Mucosa of descending colon (tissue), 3 donors: ENCODE measurements at regions not wholly inside any gene's neighbourhood (a gene's known extent, or its start where the extent isn't known, plus 50 kb on each side); places are given as distances from the start of the nearest gene placed in this dataset.

Experiments
- ATAC-seq: fragments of 200-7000 bp; cut with Tn5 transposase; one replicate; pipeline ENCODE4 v1.9.1; 2020; ENCODE audit warnings: mild to moderate bottlenecking, moderate library complexity
- DNase-seq, 3 donors: peaks; one replicate each; pipeline ENCODE4 v3.0.0-alpha.2; 2020
- H3K36me3 ChIP-seq: fragments of 200-600 bp; one replicate; pipeline ENCODE4 v1.8.0; 2021; ENCODE audit warnings: low read depth, mild to moderate bottlenecking
- H3K4me1 ChIP-seq: fragments of 200-600 bp; one replicate; pipeline ENCODE4 v1.8.0; 2021; ENCODE audit warnings: low read depth, mild to moderate bottlenecking
- H3K4me3 ChIP-seq: fragments of 200-600 bp; one replicate; pipeline ENCODE4 v1.8.0; 2021; ENCODE audit warnings: mild to moderate bottlenecking
- H3K9me3 ChIP-seq: fragments of 200-600 bp; one replicate; pipeline ENCODE4 v1.8.0; 2021; ENCODE audit warnings: mild to moderate bottlenecking
- intact Hi-C, 2 donors: fragments of 100-400 bp; cut with DNase I in 1 of 2; cut with micrococcal nuclease in 1 of 2; formaldehyde crosslinking; loops; one replicate each; pipeline versions ENCODE4 v1.11.0 to v1.11.1; 2022; cut with DNase I, micrococcal nuclease
- TF ChIP-seq, protein P1 (sequence below): fragments of 200-600 bp; IDR thresholded peaks from one replicate; pipeline ENCODE4 v1.8.0; 2022; ENCODE audit warnings: antibody characterized with exemption, mild to moderate bottlenecking
- donor health status: DM: no; HTN: no; CAD: no; lungs with moderate emphysema.
- donor health status: DM: no; HTN: no; CAD: no.
- donor health status: DM: no; HTN: yes; CAD: no.

DNA sequence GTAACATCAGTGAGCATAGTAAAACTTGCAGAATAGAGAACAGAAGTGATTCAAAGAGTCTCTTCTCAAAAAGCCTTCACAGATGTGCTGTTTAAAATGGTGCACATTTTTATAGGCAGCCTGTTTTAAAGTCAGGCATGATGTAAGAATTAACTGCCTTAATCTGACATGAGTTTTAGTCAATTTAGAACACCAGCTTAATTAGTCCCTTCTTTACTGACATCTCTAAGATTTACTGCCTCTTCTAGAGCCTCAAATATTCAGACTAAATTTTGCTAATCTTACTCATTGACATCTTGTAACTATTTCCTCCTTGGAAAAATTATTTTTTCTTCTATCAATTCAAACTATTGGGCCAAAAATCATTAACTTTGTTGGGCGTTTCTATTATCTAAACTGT is 782.5 kb downstream of the C12orf50 start:
- Histone ChIP-seq H3K9me3 (no peaks in the 10 kb centered on the region), H3K4me3 (no peak overlapping the region), H3K4me1 (no peaks in the 10 kb centered on the region), H3K36me3 (no peaks in the 10 kb centered on the region)
- DNase-seq = no peak
- TF ChIP-seq, protein P1, sequence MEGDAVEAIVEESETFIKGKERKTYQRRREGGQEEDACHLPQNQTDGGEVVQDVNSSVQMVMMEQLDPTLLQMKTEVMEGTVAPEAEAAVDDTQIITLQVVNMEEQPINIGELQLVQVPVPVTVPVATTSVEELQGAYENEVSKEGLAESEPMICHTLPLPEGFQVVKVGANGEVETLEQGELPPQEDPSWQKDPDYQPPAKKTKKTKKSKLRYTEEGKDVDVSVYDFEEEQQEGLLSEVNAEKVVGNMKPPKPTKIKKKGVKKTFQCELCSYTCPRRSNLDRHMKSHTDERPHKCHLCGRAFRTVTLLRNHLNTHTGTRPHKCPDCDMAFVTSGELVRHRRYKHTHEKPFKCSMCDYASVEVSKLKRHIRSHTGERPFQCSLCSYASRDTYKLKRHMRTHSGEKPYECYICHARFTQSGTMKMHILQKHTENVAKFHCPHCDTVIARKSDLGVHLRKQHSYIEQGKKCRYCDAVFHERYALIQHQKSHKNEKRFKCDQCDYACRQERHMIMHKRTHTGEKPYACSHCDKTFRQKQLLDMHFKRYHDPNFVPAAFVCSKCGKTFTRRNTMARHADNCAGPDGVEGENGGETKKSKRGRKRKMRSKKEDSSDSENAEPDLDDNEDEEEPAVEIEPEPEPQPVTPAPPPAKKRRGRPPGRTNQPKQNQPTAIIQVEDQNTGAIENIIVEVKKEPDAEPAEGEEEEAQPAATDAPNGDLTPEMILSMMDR = no peak
- ATAC-seq = no peak
- intact Hi-C loops = no loop called here

DNA sequence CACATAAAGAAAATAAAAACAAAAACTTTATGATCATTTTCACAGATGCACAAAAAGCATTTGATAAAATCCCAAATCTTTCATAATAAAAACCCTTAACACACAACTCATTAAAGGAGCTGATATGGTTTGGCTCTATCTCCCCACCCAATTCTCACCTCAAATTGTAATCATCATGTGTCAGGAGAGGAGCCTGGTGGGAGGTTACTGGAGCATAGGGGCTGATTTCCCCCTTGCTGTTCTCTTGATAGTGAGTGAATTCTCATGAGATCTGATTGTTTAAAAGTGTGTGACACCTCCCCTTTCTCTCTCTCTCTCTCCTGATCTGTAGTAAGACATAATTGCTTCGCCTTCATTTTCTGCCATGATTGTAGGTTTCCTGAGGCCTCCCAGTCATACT is 790.7 kb downstream of the C12orf50 start:
- TF ChIP-seq, protein P1 = no peak
- Histone ChIP-seq H3K4me3 (no peak overlapping the region), H3K4me1 (no peaks in the 10 kb centered on the region), H3K36me3 (no peaks in the 10 kb centered on the region), H3K9me3 (no peaks in the 10 kb centered on the region)
- DNase-seq (no peak), ATAC-seq (no peak)
- intact Hi-C loops = no loop called here

GRCh38 chr12:87234898-87235297 is 794.3 kb downstream of the C12orf50 start:
- TF ChIP-seq, protein P1 = no peak
- DNase-seq (no peak), ATAC-seq (no peak)
- H3K4me1 ChIP-seq = no peaks in the 10 kb centered on the region
- intact Hi-C loops = no loop called here
- no peaks in the 10 kb centered on the region for H3K9me3 ChIP-seq
- H3K36me3 ChIP-seq = no peaks in the 10 kb centered on the region
- no peak overlapping the region for H3K4me3 ChIP-seq

GRCh38 chr12:87233671-87234070 is 795.5 kb downstream of the C12orf50 start:
- intact Hi-C loops = no loop called here
- H3K36me3 ChIP-seq = no peaks in the 10 kb centered on the region
- TF ChIP-seq, protein P1 = no peak
- H3K4me1 ChIP-seq = no peaks in the 10 kb centered on the region
- no peaks in the 10 kb centered on the region for H3K9me3 ChIP-seq
- ATAC-seq (no peak), DNase-seq (no peak)
- H3K4me3 ChIP-seq = no peak overlapping the region

GRCh38 chr12:87231818-87232217 is 797.4 kb downstream of the C12orf50 start:
- no peak for DNase-seq
- no peaks in the 10 kb centered on the region for H3K36me3 ChIP-seq
- intact Hi-C loops = no loop called here
- no peaks in the 10 kb centered on the region for H3K9me3 ChIP-seq
- ATAC-seq = no peak
- no peak overlapping the region for H3K4me3 ChIP-seq
- TF ChIP-seq, protein P1 = no peak
- H3K4me1 ChIP-seq = no peaks in the 10 kb centered on the region

DNA sequence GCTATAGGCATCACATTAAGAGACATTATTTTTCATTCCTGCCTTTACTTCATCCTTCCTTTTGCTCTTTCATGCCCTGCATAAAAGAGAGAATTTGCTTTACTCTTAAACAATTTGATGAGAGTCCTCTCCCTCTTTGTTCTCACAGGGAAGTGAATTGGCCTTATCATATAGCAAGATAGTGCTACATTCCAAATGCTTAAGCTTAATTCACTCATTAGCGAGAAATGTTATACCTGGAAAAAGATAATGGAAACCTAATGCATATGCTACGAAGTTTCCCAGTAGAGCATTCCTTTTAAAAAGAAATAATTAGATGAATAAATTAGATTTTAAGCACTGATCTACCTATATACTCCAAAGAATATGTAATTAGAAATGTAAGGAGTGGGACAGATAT is 798.8 kb downstream of the C12orf50 start:
- H3K4me1 ChIP-seq = no peaks in the 10 kb centered on the region
- intact Hi-C loops = no loop called here
- H3K36me3 ChIP-seq = no peaks in the 10 kb centered on the region
- H3K9me3 ChIP-seq = no peaks in the 10 kb centered on the region
- no peak overlapping the region for H3K4me3 ChIP-seq
- ATAC-seq (no peak), DNase-seq (no peak)
- TF ChIP-seq, protein P1 = no peak
